Gastrocnemius medialis (tissue), 4 donors: ENCODE measurements at regions not wholly inside any gene's neighbourhood (a gene's known extent, or its start where the extent isn't known, plus 50 kb on each side); places are given as distances from the start of the nearest gene placed in this dataset.

Experiments used
- POLR2A ChIP-seq, 2 donors: fragments of 450-650 bp; IDR thresholded peaks; one replicate each; pipeline ENCODE4 v1.6.1; 2017; ENCODE audit warnings: antibody characterized with exemption in 2 of 2, mild to moderate bottlenecking in 2 of 2, moderate library complexity in 2 of 2
- TF ChIP-seq, protein P1 (sequence below), 5 experiments: fragments of 450-650 bp in 3 of 5; fragments of 200-600 bp in 2 of 5; sonication (generic) in 2 of 5; IDR thresholded peaks in 4 of 5; conservative IDR thresholded peaks in 1 of 5; 1 replicate in 4 of 5; 2 replicates in 1 of 5; pipeline ENCODE4 v1.5.1; 2016 to 2019; ENCODE audit warnings: antibody characterized with exemption in 5 of 5, mild to moderate bottlenecking in 3 of 5, moderate library complexity in 3 of 5

DNA sequence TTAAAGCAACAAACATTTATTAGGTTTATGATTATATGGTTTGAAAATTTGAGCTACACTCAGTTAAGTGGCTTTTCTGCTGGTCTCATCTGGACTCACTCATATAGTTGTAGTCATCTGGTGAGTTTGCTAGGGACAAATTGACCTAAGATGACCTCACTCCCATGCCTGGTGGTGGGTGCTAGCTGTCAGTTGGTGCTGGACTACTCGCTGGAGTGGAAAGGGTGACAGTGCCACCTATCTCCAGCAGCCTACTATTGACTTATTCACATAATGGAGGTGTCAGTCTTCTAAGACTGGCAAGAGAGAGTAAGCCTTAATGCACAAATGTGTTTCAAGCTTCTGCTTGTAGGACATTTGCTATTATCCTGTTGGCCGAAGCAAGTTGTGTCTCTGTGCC is 88.2 kb downstream of the TASL start:
- no peak for TF ChIP-seq POLR2A (IDR thresholded peaks at IDR 0.05)
- TF ChIP-seq, protein P1, sequence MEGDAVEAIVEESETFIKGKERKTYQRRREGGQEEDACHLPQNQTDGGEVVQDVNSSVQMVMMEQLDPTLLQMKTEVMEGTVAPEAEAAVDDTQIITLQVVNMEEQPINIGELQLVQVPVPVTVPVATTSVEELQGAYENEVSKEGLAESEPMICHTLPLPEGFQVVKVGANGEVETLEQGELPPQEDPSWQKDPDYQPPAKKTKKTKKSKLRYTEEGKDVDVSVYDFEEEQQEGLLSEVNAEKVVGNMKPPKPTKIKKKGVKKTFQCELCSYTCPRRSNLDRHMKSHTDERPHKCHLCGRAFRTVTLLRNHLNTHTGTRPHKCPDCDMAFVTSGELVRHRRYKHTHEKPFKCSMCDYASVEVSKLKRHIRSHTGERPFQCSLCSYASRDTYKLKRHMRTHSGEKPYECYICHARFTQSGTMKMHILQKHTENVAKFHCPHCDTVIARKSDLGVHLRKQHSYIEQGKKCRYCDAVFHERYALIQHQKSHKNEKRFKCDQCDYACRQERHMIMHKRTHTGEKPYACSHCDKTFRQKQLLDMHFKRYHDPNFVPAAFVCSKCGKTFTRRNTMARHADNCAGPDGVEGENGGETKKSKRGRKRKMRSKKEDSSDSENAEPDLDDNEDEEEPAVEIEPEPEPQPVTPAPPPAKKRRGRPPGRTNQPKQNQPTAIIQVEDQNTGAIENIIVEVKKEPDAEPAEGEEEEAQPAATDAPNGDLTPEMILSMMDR (IDR thresholded peaks at IDR 0.05 in 4 of 5, conservative IDR thresholded peaks at IDR 0.05 in 1 of 5): no peak
